ENCODE measurements at regions not wholly inside any gene's neighbourhood (a gene's known extent, or its start where the extent isn't known, plus 50 kb on each side); places are given as distances from the start of the nearest gene placed in this dataset.

GRCh38 chr5:29261213-29261612 is 1932.3 kb upstream of the CDH6 start:
- Histone ChIP-seq H4K20me1 (ENCODE audit: insufficient read depth, low read length) (no peaks in the 10 kb centered on the region), H3K36me3 (replicated peaks; ENCODE audit: low read depth, low read length) (no peaks in the 10 kb centered on the region), H3K9me3 (ENCODE audit: insufficient read depth, low read length) (no peaks in the 10 kb centered on the region), H2AFZ (ENCODE audit: low read depth, low read length) (no peak overlapping the region), H3K27me3 (ENCODE audit: low read depth, low read length) (no peaks in the 10 kb centered on the region), H3K4me1 (ENCODE audit: low read length) (no peaks in the 10 kb centered on the region), H3K9ac (ENCODE audit: low read length) (no peak overlapping the region), H3K4me2 (ENCODE audit: low read length) (no peak overlapping the region), H3K79me2 (ENCODE audit: low read length) (no peaks in the 10 kb centered on the region), H3K27ac (ENCODE audit: low read length) (no peak overlapping the region), H3K4me3 (ENCODE audit: low read length) (no peak overlapping the region)
- TF ChIP-seq EZH2phosphoT487 (IDR thresholded peaks at IDR 0.05; ENCODE audit: low read depth) (no peak), CTCF (IDR thresholded peaks at IDR 0.05; ENCODE audit: low read depth, low read length) (no peak)

- TF ChIP-seq CTCF (IDR thresholded peaks at IDR 0.05; ENCODE audit: low read depth, low read length), result no peak
- TF ChIP-seq EZH2phosphoT487 (IDR thresholded peaks at IDR 0.05; ENCODE audit: low read depth), result no peak
- Histone ChIP-seq H3K27me3 (ENCODE audit: low read depth, low read length) (no peaks in the 10 kb centered on the region), H4K20me1 (ENCODE audit: insufficient read depth, low read length) (no peaks in the 10 kb centered on the region), H3K27ac (ENCODE audit: low read length) (no peak overlapping the region), H3K79me2 (ENCODE audit: low read length) (no peaks in the 10 kb centered on the region), H3K4me3 (ENCODE audit: low read length) (no peak overlapping the region), H3K9me3 (ENCODE audit: insufficient read depth, low read length) (no peaks in the 10 kb centered on the region), H2AFZ (ENCODE audit: low read depth, low read length) (no peak overlapping the region), H3K36me3 (replicated peaks; ENCODE audit: low read depth, low read length) (no peaks in the 10 kb centered on the region), H3K9ac (ENCODE audit: low read length) (no peak overlapping the region), H3K4me2 (ENCODE audit: low read length) (no peak overlapping the region), H3K4me1 (ENCODE audit: low read length) (no peaks in the 10 kb centered on the region)
These were observed 1941.1 kb upstream of the CDH6 start for GRCh38 chr5:29252390-29252789.

- H3K27me3 ChIP-seq (ENCODE audit: low read depth, low read length), result no peaks in the 10 kb centered on the region
- H3K4me3 ChIP-seq (ENCODE audit: low read length), result no peak overlapping the region
- no peaks in the 10 kb centered on the region for H3K79me2 ChIP-seq (ENCODE audit: low read length)
- H3K27ac ChIP-seq (ENCODE audit: low read length), result no peak overlapping the region
- H3K9me3 ChIP-seq (ENCODE audit: insufficient read depth, low read length), result no peaks in the 10 kb centered on the region
- no peaks in the 10 kb centered on the region for H3K4me1 ChIP-seq (ENCODE audit: low read length)
- no peak overlapping the region for H3K9ac ChIP-seq (ENCODE audit: low read length)
- no peak overlapping the region for H3K4me2 ChIP-seq (ENCODE audit: low read length)
- no peaks in the 10 kb centered on the region for H3K36me3 ChIP-seq (replicated peaks; ENCODE audit: low read depth, low read length)
- H4K20me1 ChIP-seq (ENCODE audit: insufficient read depth, low read length), result no peaks in the 10 kb centered on the region
- H2AFZ ChIP-seq (ENCODE audit: low read depth, low read length), result no peak overlapping the region
- TF ChIP-seq CTCF (IDR thresholded peaks at IDR 0.05; ENCODE audit: low read depth, low read length), result no peak
- TF ChIP-seq EZH2phosphoT487 (IDR thresholded peaks at IDR 0.05; ENCODE audit: low read depth), result no peak
These were observed 1946.0 kb upstream of the CDH6 start for GRCh38 chr5:29247346-29248028.

GRCh38 chr5:29240379-29240778 is 1953.1 kb upstream of the CDH6 start:
- TF ChIP-seq CTCF (IDR thresholded peaks at IDR 0.05; ENCODE audit: low read depth, low read length) (no peak), EZH2phosphoT487 (IDR thresholded peaks at IDR 0.05; ENCODE audit: low read depth) (no peak)
- no peaks in the 10 kb centered on the region for H3K27me3 ChIP-seq (ENCODE audit: low read depth, low read length)
- no peak overlapping the region for H3K4me3 ChIP-seq (ENCODE audit: low read length)
- H3K4me1 ChIP-seq (ENCODE audit: low read length), result no peaks in the 10 kb centered on the region
- H3K9me3 ChIP-seq (ENCODE audit: insufficient read depth, low read length), result no peaks in the 10 kb centered on the region
- H2AFZ ChIP-seq (ENCODE audit: low read depth, low read length), result no peak overlapping the region
- no peak overlapping the region for H3K9ac ChIP-seq (ENCODE audit: low read length)
- H3K79me2 ChIP-seq (ENCODE audit: low read length), result no peaks in the 10 kb centered on the region
- H3K4me2 ChIP-seq (ENCODE audit: low read length), result no peak overlapping the region
- no peak overlapping the region for H3K27ac ChIP-seq (ENCODE audit: low read length)
- no peaks in the 10 kb centered on the region for H3K36me3 ChIP-seq (replicated peaks; ENCODE audit: low read depth, low read length)
- no peaks in the 10 kb centered on the region for H4K20me1 ChIP-seq (ENCODE audit: insufficient read depth, low read length)

Data from OCI-LY3 (cell line).